ENCODE measurements at regions not wholly inside any gene's neighbourhood (a gene's known extent, or its start where the extent isn't known, plus 50 kb on each side); places are given as distances from the start of the nearest gene placed in this dataset.

DNA sequence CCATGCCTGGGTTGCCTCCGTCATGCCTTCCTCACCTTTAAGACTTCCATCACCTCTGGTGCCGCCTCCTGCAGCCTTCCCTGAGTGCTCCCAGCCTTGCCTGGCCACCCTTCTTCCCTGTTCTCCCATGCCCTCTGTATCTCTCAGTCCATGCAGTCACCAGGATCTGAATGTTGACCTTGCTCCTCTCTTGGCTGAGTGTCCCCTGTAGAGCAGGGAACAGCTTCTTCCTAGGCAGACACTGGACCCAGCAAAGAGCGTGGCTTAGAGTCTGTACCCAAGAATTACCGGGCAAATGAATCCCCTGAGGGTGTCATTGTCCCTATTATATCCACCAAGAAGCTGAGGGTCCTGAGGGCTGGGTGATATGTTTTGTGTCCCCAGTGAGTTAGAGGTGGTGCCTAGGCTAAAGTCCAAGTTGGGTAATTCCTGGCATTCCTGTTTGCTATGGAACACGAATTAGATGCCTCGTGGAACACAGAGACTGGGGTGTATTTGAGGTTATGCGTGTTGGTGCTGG, 505.6 kb downstream of the RPS24 start:
- Histone ChIP-seq H3K27me3 (ENCODE audit: insufficient read depth, low read length) (peaks cover 4% of the 10 kb centered on the region; the same call in 1 of the 2 replicates), H2AFZ (ENCODE audit: low read depth, low read length, poor library complexity, severe bottlenecking) (no peak overlapping the region), H3K4me2 (ENCODE audit: low read length) (no peak overlapping the region), H3K9me2 (ENCODE audit: insufficient read depth) (no peaks in the 10 kb centered on the region), H4K20me1 (ENCODE audit: insufficient read depth) (no peaks in the 10 kb centered on the region), H3K9me3 (ENCODE audit: control insufficient read depth in 1 of 2, insufficient read depth in 1 of 2, low read depth in 1 of 2, low read length in 2 of 2) (no peaks in the 10 kb centered on the region), H3K27ac (ENCODE audit: low read depth, low read length) (no peak overlapping the region), H3K4me3 (replicated peaks in 1 of 2; ENCODE audit: low read depth in 1 of 2, low read length in 2 of 2) (no peak overlapping the region), H3K4me1 (ENCODE audit: control insufficient read depth in 1 of 2, insufficient read depth in 2 of 2, low read length in 2 of 2) (no peaks in the 10 kb centered on the region), H3K36me3 (ENCODE audit: control insufficient read depth in 1 of 2, insufficient read depth in 2 of 2, low read length in 2 of 2) (no peaks in the 10 kb centered on the region), H3K79me2 (ENCODE audit: insufficient read depth, low read length) (no peaks in the 10 kb centered on the region), H3K9ac (ENCODE audit: low read length) (no peak overlapping the region)
- CTCF ChIA-PET = no interaction called here
- no TSS peak for BruUV-seq (replicated peaks)
- RAD21 ChIA-PET (ENCODE audit: low non-redundant PET in 1 of 2, low total read pairs in 2 of 2, uncharacterized antibody in 2 of 2, unreplicated experiment in 2 of 2) = no interaction called here
- intact Hi-C loops (cut with micrococcal nuclease) = no loop called here
- no peak for DNase-seq (ENCODE audit: low read depth, low spot score)
- TF ChIP-seq ZFX (IDR thresholded peaks at IDR 0.05) (no peak), EGR1 (IDR thresholded peaks at IDR 0.05; ENCODE audit: low read depth) (no peak), EZH2phosphoT487 (IDR thresholded peaks at IDR 0.05; ENCODE audit: borderline replicate concordance) (no peak), SP1 (IDR thresholded peaks at IDR 0.05; ENCODE audit: low read depth) (no peak), CEBPB (IDR thresholded peaks at IDR 0.05; ENCODE audit: low read depth) (no peak), ZNF274 (IDR thresholded peaks at IDR 0.05; ENCODE audit: low read depth, low read length) (no peak), POLR2AphosphoS5 (IDR thresholded peaks at IDR 0.05; ENCODE audit: low read depth, low read length) (no peak), POLR2A (IDR thresholded peaks at IDR 0.05; ENCODE audit: borderline replicate concordance, extremely low read depth, insufficient read depth, insufficient read length) (no peak)
- TF ChIP-seq, protein P1, sequence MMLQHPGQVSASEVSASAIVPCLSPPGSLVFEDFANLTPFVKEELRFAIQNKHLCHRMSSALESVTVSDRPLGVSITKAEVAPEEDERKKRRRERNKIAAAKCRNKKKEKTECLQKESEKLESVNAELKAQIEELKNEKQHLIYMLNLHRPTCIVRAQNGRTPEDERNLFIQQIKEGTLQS (IDR thresholded peaks at IDR 0.05) = no peak
- TF ChIP-seq, protein P2, sequence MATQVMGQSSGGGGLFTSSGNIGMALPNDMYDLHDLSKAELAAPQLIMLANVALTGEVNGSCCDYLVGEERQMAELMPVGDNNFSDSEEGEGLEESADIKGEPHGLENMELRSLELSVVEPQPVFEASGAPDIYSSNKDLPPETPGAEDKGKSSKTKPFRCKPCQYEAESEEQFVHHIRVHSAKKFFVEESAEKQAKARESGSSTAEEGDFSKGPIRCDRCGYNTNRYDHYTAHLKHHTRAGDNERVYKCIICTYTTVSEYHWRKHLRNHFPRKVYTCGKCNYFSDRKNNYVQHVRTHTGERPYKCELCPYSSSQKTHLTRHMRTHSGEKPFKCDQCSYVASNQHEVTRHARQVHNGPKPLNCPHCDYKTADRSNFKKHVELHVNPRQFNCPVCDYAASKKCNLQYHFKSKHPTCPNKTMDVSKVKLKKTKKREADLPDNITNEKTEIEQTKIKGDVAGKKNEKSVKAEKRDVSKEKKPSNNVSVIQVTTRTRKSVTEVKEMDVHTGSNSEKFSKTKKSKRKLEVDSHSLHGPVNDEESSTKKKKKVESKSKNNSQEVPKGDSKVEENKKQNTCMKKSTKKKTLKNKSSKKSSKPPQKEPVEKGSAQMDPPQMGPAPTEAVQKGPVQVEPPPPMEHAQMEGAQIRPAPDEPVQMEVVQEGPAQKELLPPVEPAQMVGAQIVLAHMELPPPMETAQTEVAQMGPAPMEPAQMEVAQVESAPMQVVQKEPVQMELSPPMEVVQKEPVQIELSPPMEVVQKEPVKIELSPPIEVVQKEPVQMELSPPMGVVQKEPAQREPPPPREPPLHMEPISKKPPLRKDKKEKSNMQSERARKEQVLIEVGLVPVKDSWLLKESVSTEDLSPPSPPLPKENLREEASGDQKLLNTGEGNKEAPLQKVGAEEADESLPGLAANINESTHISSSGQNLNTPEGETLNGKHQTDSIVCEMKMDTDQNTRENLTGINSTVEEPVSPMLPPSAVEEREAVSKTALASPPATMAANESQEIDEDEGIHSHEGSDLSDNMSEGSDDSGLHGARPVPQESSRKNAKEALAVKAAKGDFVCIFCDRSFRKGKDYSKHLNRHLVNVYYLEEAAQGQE (IDR thresholded peaks at IDR 0.05; ENCODE audit: low read depth) = no peak
- TF ChIP-seq, protein P3, sequence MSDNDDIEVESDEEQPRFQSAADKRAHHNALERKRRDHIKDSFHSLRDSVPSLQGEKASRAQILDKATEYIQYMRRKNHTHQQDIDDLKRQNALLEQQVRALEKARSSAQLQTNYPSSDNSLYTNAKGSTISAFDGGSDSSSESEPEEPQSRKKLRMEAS (IDR thresholded peaks at IDR 0.05) = no peak
- POLR2A ChIA-PET = no interaction called here
- ATAC-seq = no peak

Data from HCT116 (cell line).